Esophagus muscularis mucosa (tissue), 4 donors: ENCODE measurements at regions not wholly inside any gene's neighbourhood (a gene's known extent, or its start where the extent isn't known, plus 50 kb on each side); places are given as distances from the start of the nearest gene placed in this dataset.
A peak's percentile ranks its signal among the peaks of the same experiment; 100 is the strongest.

ENCODE experiments used
- DNase-seq: peaks from one replicate; pipeline ENCODE4 v3.0.0-alpha.2; 2017; ENCODE audit errors: extremely low spot score
- H3K27ac ChIP-seq, 4 donors: fragments of 200-600 bp; sonication (generic); replicated peaks in 1 of 4; 1 replicate in 3 of 4; 2 replicates in 1 of 4; pipeline ENCODE4 v1.5.1; 2016 to 2019; ENCODE audit warnings: mild to moderate bottlenecking in 1 of 4
- H3K27me3 ChIP-seq, 4 donors: fragments of 200-600 bp; sonication (generic); one replicate each; pipeline versions ENCODE4 v1.5.1 to v1.6.0; 2016 to 2019
- H3K36me3 ChIP-seq, 4 donors: fragments of 200-600 bp; sonication (generic); one replicate each; pipeline ENCODE4 v1.5.1; 2016 to 2019
- H3K4me1 ChIP-seq, 4 donors: fragments of 200-600 bp; sonication (generic); one replicate each; pipeline ENCODE4 v1.5.1; 2016 to 2019
- H3K4me3 ChIP-seq, 4 donors: fragments of 200-600 bp; sonication (generic); 1 replicate in 2 of 4; 2 replicates in 2 of 4; pipeline ENCODE4 v1.5.1; 2016 to 2019; ENCODE audit warnings: mild to moderate bottlenecking in 4 of 4, moderate library complexity in 1 of 4
- H3K9me3 ChIP-seq, 4 donors: fragments of 200-600 bp; sonication (generic); 1 replicate in 3 of 4; 2 replicates in 1 of 4; pipeline ENCODE4 v1.5.1; 2016 to 2019
- EP300 ChIP-seq: sonication (generic); formaldehyde crosslinking; IDR thresholded peaks from one replicate; pipeline ENCODE4 v1.6.1; 2017; ENCODE audit warnings: antibody characterized with exemption
- POLR2A ChIP-seq: fragments of 450-650 bp; IDR thresholded peaks from one replicate; pipeline ENCODE4 v1.6.1; 2017; ENCODE audit warnings: antibody characterized with exemption, moderate library complexity, mild to moderate bottlenecking, low read depth
- POLR2AphosphoS5 ChIP-seq, 2 donors: sonication (generic); formaldehyde crosslinking; IDR thresholded peaks; one replicate each; pipeline ENCODE4 v1.6.1; 2017; ENCODE audit warnings: antibody characterized with exemption in 2 of 2
- WGBS: methylation state at CpG from one replicate; pipeline ENCODE4 v1.1.5; 2018; 5-methylcytosine and 5-hydroxymethylcytosine counted together
- intact Hi-C: fragments of 100-400 bp; cut with DNase I; formaldehyde crosslinking; loops from one replicate; pipeline ENCODE4 v1.15.1; 2023
- TF ChIP-seq, protein P1 (sequence below), 3 experiments: fragments of 200-600 bp in 2 of 3; fragments of 450-650 bp in 1 of 3; sonication (generic) in 2 of 3; IDR thresholded peaks; one replicate each; pipeline ENCODE4 v1.5.1; 2017 to 2019; ENCODE audit warnings: antibody characterized with exemption in 3 of 3, mild to moderate bottlenecking in 2 of 3, moderate library complexity in 1 of 3

GRCh38 chr4:173450281-173450680, 51.4 kb upstream of the SCRG1 start:
- no peaks in the 10 kb centered on the region for H3K9me3 ChIP-seq
- TF ChIP-seq, protein P1, sequence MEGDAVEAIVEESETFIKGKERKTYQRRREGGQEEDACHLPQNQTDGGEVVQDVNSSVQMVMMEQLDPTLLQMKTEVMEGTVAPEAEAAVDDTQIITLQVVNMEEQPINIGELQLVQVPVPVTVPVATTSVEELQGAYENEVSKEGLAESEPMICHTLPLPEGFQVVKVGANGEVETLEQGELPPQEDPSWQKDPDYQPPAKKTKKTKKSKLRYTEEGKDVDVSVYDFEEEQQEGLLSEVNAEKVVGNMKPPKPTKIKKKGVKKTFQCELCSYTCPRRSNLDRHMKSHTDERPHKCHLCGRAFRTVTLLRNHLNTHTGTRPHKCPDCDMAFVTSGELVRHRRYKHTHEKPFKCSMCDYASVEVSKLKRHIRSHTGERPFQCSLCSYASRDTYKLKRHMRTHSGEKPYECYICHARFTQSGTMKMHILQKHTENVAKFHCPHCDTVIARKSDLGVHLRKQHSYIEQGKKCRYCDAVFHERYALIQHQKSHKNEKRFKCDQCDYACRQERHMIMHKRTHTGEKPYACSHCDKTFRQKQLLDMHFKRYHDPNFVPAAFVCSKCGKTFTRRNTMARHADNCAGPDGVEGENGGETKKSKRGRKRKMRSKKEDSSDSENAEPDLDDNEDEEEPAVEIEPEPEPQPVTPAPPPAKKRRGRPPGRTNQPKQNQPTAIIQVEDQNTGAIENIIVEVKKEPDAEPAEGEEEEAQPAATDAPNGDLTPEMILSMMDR (IDR thresholded peaks at IDR 0.05) = no peak
- no peak for TF ChIP-seq POLR2AphosphoS5 (IDR thresholded peaks at IDR 0.05)
- no peak for TF ChIP-seq EP300
- no peak for TF ChIP-seq POLR2A
- no peak overlapping the region for H3K4me3 ChIP-seq
- no peak for DNase-seq
- intact Hi-C loops = no loop called here
- H3K4me1 ChIP-seq = peaks cover 17 to 25% (median 22%) of the 10 kb centered on the region in 4 donors
- WGBS = 94% methylated on average over 2 of the region's 2 CpGs
- H3K27me3 ChIP-seq = no peaks in the 10 kb centered on the region
- H3K27ac ChIP-seq = no peak overlapping the region
- peaks cover 0 to 9% (median 0%) of the 10 kb centered on the region in 4 donors for H3K36me3 ChIP-seq

DNA sequence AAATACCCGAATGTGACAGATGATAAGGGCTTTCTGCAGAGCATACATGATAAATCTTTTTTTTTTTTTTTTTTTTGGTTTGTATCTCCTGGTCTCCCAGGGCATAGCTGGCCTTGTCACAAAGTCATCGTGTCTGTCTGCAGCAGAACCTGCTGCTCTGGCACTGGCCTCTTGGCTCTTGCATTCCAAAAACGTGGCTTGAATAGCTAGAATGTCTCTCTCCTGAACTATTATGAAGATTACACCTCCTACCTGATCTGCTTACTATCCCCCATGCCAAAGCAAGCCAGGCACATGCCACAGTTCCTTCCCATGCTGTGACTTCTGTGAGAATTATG, 50.4 kb upstream of the SCRG1 start:
- Histone ChIP-seq H3K9me3 (no peaks in the 10 kb centered on the region), H3K4me3 (no peak overlapping the region), H3K27me3 (no peaks in the 10 kb centered on the region), H3K36me3 (peaks cover 0 to 9% (median 0%) of the 10 kb centered on the region in 4 donors), H3K4me1 (peaks cover 17 to 25% (median 22%) of the 10 kb centered on the region in 4 donors), H3K27ac (peak overlapping the region in 1 of 4 donors; percentile 16)
- DNase-seq = no peak
- TF ChIP-seq POLR2AphosphoS5 (IDR thresholded peaks at IDR 0.05) (no peak), EP300 (no peak), POLR2A (no peak)
- TF ChIP-seq, protein P1 (IDR thresholded peaks at IDR 0.05) = no peak
- intact Hi-C loops = no loop called here
- WGBS = 16% methylated on average over 3 of the region's 3 CpGs

- H3K4me1 ChIP-seq = peaks cover 17 to 25% (median 22%) of the 10 kb centered on the region in 4 donors
- intact Hi-C loops = no loop called here
- WGBS = 29% methylated on average over 4 of the region's 4 CpGs
- H3K27ac ChIP-seq = peak overlapping the region; percentile 24 to 45 (median 32)
- no peak overlapping the region for H3K4me3 ChIP-seq
- peaks cover 0 to 9% (median 0%) of the 10 kb centered on the region in 4 donors for H3K36me3 ChIP-seq
- TF ChIP-seq POLR2AphosphoS5 (IDR thresholded peaks at IDR 0.05) = no peak
- TF ChIP-seq EP300 = no peak
- TF ChIP-seq POLR2A = no peak
- TF ChIP-seq, protein P1 (IDR thresholded peaks at IDR 0.05) = no peak
- DNase-seq = no peak
- H3K9me3 ChIP-seq = no peaks in the 10 kb centered on the region
- H3K27me3 ChIP-seq = no peaks in the 10 kb centered on the region
Measured at GRCh38 chr4:173448608-173449379, 49.9 kb upstream of the SCRG1 start.
